ENCODE measurements at regions not wholly inside any gene's neighbourhood (a gene's known extent, or its start where the extent isn't known, plus 50 kb on each side); places are given as distances from the start of the nearest gene placed in this dataset.

GRCh38 chr4:31613946-31614623 lies 893.9 kb downstream of the PCDH7 start:
- CTCF ChIA-PET, result no interaction called here
- TF ChIP-seq POLR2AphosphoS5 (IDR thresholded peaks at IDR 0.05; ENCODE audit: low read depth, low read length), result no peak
- no peak for TF ChIP-seq SIN3A (IDR thresholded peaks at IDR 0.05; ENCODE audit: borderline replicate concordance, insufficient read depth, low read depth, low read length)
- no peak for TF ChIP-seq TCF7L2 (IDR thresholded peaks at IDR 0.05; ENCODE audit: low read depth, low read length)
- no peak for TF ChIP-seq REST (IDR thresholded peaks at IDR 0.05; ENCODE audit: insufficient read depth in 1 of 2, low read depth in 2 of 2, low read length in 1 of 2)
- TF ChIP-seq CTCF (IDR thresholded peaks at IDR 0.05), result no peak
- DNase-seq (ENCODE audit: low read depth, low spot score), result no peak

DNA sequence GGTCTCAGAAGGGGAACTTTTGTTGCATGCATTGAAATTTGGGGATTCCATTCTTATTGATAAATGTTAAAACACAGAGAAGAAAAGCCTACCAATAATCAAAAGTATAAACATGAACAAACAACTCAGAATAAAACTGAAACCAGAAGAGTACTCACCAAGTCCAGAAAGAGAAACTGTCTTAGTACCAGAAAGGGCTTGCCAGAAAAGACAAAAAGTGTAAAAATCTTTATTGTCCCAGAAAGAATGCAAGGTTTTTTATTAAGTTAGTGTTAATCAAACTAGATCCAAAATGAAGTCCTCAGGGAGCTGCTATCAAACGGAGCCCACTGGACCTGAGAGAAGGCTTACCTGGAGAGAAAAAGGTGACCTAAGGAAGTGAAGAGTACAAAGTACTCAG lies 897.5 kb downstream of the PCDH7 start:
- in situ Hi-C loops (cut with HindIII; ENCODE audit: low pct_unique_long_range_greater_than_20kb, low sequenced_read_pairs), result no loop called here
- DNase-seq (ENCODE audit: low read depth, low spot score) (no peak), ATAC-seq (no peak)
- H3K4me3 ChIP-seq (ENCODE audit: low read depth in 2 of 2, low read length in 2 of 2), result no peak overlapping the region
- BruUV-seq (replicated peaks), result no TSS peak
- ChIA-PET POLR2A (no interaction called here), CTCF (no interaction called here)
- H3K9me3 ChIP-seq (ENCODE audit: control insufficient read depth, insufficient read depth, low read depth, low read length), result no peaks in the 10 kb centered on the region
- H3K36me3 ChIP-seq (ENCODE audit: control insufficient read depth, insufficient read depth, low read length), result no peaks in the 10 kb centered on the region
- intact Hi-C loops (cut with micrococcal nuclease; ENCODE audit: unreplicated experiment), result no loop called here
- no peak overlapping the region for H3K27ac ChIP-seq (ENCODE audit: low read length)
- no peaks in the 10 kb centered on the region for H3K4me1 ChIP-seq (ENCODE audit: control insufficient read depth, insufficient read depth, low read length)
- TF ChIP-seq REST (IDR thresholded peaks at IDR 0.05; ENCODE audit: insufficient read depth in 1 of 2, low read depth in 2 of 2, low read length in 1 of 2), result no peak
- H3K27me3 ChIP-seq (ENCODE audit: control insufficient read depth, insufficient read depth, low read length), result no peaks in the 10 kb centered on the region

More at GRCh38 chr4:31613946-31614623, 893.9 kb downstream of the PCDH7 start:
- BruUV-seq (replicated peaks), result no TSS peak
- no peak for ATAC-seq
- no peaks in the 10 kb centered on the region for H3K4me1 ChIP-seq (ENCODE audit: control insufficient read depth, insufficient read depth, low read length)
- H3K4me3 ChIP-seq (ENCODE audit: low read depth in 2 of 2, low read length in 2 of 2), result no peak overlapping the region
- no peaks in the 10 kb centered on the region for H3K27me3 ChIP-seq (ENCODE audit: control insufficient read depth, insufficient read depth, low read length)
- in situ Hi-C loops (cut with HindIII; ENCODE audit: low pct_unique_long_range_greater_than_20kb, low sequenced_read_pairs) (no loop called here), intact Hi-C loops (cut with micrococcal nuclease; ENCODE audit: unreplicated experiment) (no loop called here)
- POLR2A ChIA-PET, result no interaction called here
- H3K9me3 ChIP-seq (ENCODE audit: control insufficient read depth, insufficient read depth, low read depth, low read length), result no peaks in the 10 kb centered on the region
- H3K36me3 ChIP-seq (ENCODE audit: control insufficient read depth, insufficient read depth, low read length), result no peaks in the 10 kb centered on the region
- no peak overlapping the region for H3K27ac ChIP-seq (ENCODE audit: low read length)

All from Panc1 (cell line).